IPS-20b (cell line): ENCODE measurements at regions not wholly inside any gene's neighbourhood (a gene's known extent, or its start where the extent isn't known, plus 50 kb on each side); places are given as distances from the start of the nearest gene placed in this dataset.
"Not testable (repeated sequence)": the region's sequence is repeated elsewhere in the genome, so short reads cannot be mapped to it uniquely, and the experiment has no call there.

ENCODE experiments used
- H3K27ac ChIP-seq: one replicate; pipeline ENCODE4 v1.5.1; 2013; ENCODE audit warnings: low read length
- H3K27me3 ChIP-seq: 2 replicates; pipeline ENCODE4 v1.6.1; 2013; ENCODE audit warnings: mild to moderate bottlenecking, low read length, inconsistent platforms; ENCODE audit not compliant: insufficient read depth
- H3K36me3 ChIP-seq: 2 replicates; pipeline ENCODE4 v1.6.1; 2013; ENCODE audit warnings: low read depth, mild to moderate bottlenecking, inconsistent platforms, low read length, moderate library complexity; ENCODE audit not compliant: insufficient read depth
- H3K4me1 ChIP-seq: 2 replicates; pipeline ENCODE4 v1.6.1; 2013; ENCODE audit warnings: mild to moderate bottlenecking, control low read depth, inconsistent platforms, low read length, moderate library complexity; ENCODE audit not compliant: insufficient read depth
- H3K4me3 ChIP-seq: 2 replicates; pipeline ENCODE4 v1.5.1; 2013; ENCODE audit warnings: mild to moderate bottlenecking, low read length, inconsistent platforms
- H3K9ac ChIP-seq: 2 replicates; pipeline ENCODE4 v1.6.1; 2013; ENCODE audit warnings: low read depth, mild to moderate bottlenecking, inconsistent platforms, low read length, moderate library complexity
- H3K9me3 ChIP-seq: 2 replicates; pipeline ENCODE4 v1.6.1; 2013; ENCODE audit warnings: mild to moderate bottlenecking, low read depth, low read length, inconsistent platforms; ENCODE audit not compliant: insufficient read depth

- H3K27me3 ChIP-seq, result no peaks in the 10 kb centered on the region
Observed at GRCh38 chr5:17067657-17068392, 131.7 kb upstream of the MYO10 start.

GRCh38 chr5:17069995-17070511, 134.0 kb upstream of the MYO10 start:
- H3K4me3 ChIP-seq, result no peak overlapping the region
- no peaks in the 10 kb centered on the region for H3K9me3 ChIP-seq
- H3K4me1 ChIP-seq, result no peaks in the 10 kb centered on the region
- H3K27ac ChIP-seq, result no peak overlapping the region
- H3K36me3 ChIP-seq, result no peaks in the 10 kb centered on the region
- no peak overlapping the region for H3K9ac ChIP-seq
- H3K27me3 ChIP-seq, result no peaks in the 10 kb centered on the region

More at GRCh38 chr5:17067657-17068392, 131.7 kb upstream of the MYO10 start:
- Histone ChIP-seq H3K9me3 (no peaks in the 10 kb centered on the region), H3K36me3 (no peaks in the 10 kb centered on the region), H3K9ac (no peak overlapping the region), H3K4me3 (no peak overlapping the region), H3K27ac (no peak overlapping the region), H3K4me1 (0 out of 2 replicates have a peak, but pooled peaks cover 2% of the 10 kb centered on the region)

- Histone ChIP-seq H3K9me3 (no peaks in the 10 kb centered on the region), H3K27me3 (no peaks in the 10 kb centered on the region), H3K27ac (no peak overlapping the region), H3K36me3 (no peaks in the 10 kb centered on the region), H3K9ac (no peak overlapping the region), H3K4me3 (no peak overlapping the region), H3K4me1 (no peaks in the 10 kb centered on the region)
Observed at GRCh38 chr5:17070647-17071046, 134.6 kb upstream of the MYO10 start.

- Histone ChIP-seq H3K36me3 (no peaks in the 10 kb centered on the region), H3K9me3 (no peaks in the 10 kb centered on the region), H3K27me3 (no peaks in the 10 kb centered on the region), H3K4me3 (no peak overlapping the region), H3K27ac (no peak overlapping the region), H3K4me1 (no peaks in the 10 kb centered on the region), H3K9ac (no peak overlapping the region)
Observed at GRCh38 chr5:17075236-17075635, 139.1 kb upstream of the MYO10 start.

GRCh38 chr5:17076272-17076671, 140.2 kb upstream of the MYO10 start:
- no peak overlapping the region for H3K9ac ChIP-seq

GRCh38 chr5:17077440-17078233, 139.8 kb upstream of the BASP1 start:
- no peak overlapping the region for H3K9ac ChIP-seq
- no peaks in the 10 kb centered on the region for H3K4me1 ChIP-seq
- H3K9me3 ChIP-seq, result no peaks in the 10 kb centered on the region
- H3K27me3 ChIP-seq, result no peaks in the 10 kb centered on the region
- H3K27ac ChIP-seq, result no peak overlapping the region
- H3K4me3 ChIP-seq, result no peak overlapping the region
- H3K36me3 ChIP-seq, result no peaks in the 10 kb centered on the region

More at GRCh38 chr5:17076272-17076671, 140.2 kb upstream of the MYO10 start:
- Histone ChIP-seq H3K36me3 (no peaks in the 10 kb centered on the region), H3K27ac (no peak overlapping the region), H3K4me1 (no peaks in the 10 kb centered on the region), H3K4me3 (no peak overlapping the region), H3K9me3 (no peaks in the 10 kb centered on the region), H3K27me3 (no peaks in the 10 kb centered on the region)

GRCh38 chr5:17079562-17079961, 137.9 kb upstream of the BASP1 start:
- no peaks in the 10 kb centered on the region for H3K9me3 ChIP-seq
- no peak overlapping the region for H3K9ac ChIP-seq
- no peaks in the 10 kb centered on the region for H3K4me1 ChIP-seq
- H3K4me3 ChIP-seq, result no peak overlapping the region
- H3K27me3 ChIP-seq, result no peaks in the 10 kb centered on the region
- no peak overlapping the region for H3K27ac ChIP-seq
- no peaks in the 10 kb centered on the region for H3K36me3 ChIP-seq

GRCh38 chr5:17080361-17080760, 137.1 kb upstream of the BASP1 start:
- Histone ChIP-seq H3K36me3 (no peaks in the 10 kb centered on the region), H3K4me3 (no peak overlapping the region), H3K27me3 (no peaks in the 10 kb centered on the region), H3K9ac (no peak overlapping the region), H3K4me1 (no peaks in the 10 kb centered on the region), H3K9me3 (no peaks in the 10 kb centered on the region), H3K27ac (no peak overlapping the region)

GRCh38 chr5:17081142-17081541, 136.3 kb upstream of the BASP1 start:
- Histone ChIP-seq H3K36me3 (no peaks in the 10 kb centered on the region), H3K27ac (no peak overlapping the region), H3K9me3 (no peaks in the 10 kb centered on the region), H3K4me3 (no peak overlapping the region), H3K9ac (no peak overlapping the region), H3K4me1 (no peaks in the 10 kb centered on the region), H3K27me3 (no peaks in the 10 kb centered on the region)

- H3K4me3 ChIP-seq, H3K9ac ChIP-seq, H3K9me3 ChIP-seq, H3K27ac ChIP-seq, H3K4me1 ChIP-seq, H3K27me3 ChIP-seq, H3K36me3 ChIP-seq: not testable (repeated sequence)
Observed at GRCh38 chr5:17083276-17083675, 134.2 kb upstream of the BASP1 start.

GRCh38 chr5:17087035-17087434, 130.4 kb upstream of the BASP1 start:
- no peak overlapping the region for H3K27ac ChIP-seq
- no peaks in the 10 kb centered on the region for H3K27me3 ChIP-seq
- H3K4me1 ChIP-seq, result no peaks in the 10 kb centered on the region
- H3K36me3 ChIP-seq, result no peaks in the 10 kb centered on the region
- no peaks in the 10 kb centered on the region for H3K9me3 ChIP-seq
- H3K9ac ChIP-seq, result no peak overlapping the region
- H3K4me3 ChIP-seq, result no peak overlapping the region

GRCh38 chr5:17088051-17088450, 129.4 kb upstream of the BASP1 start:
- Histone ChIP-seq H3K27me3 (no peaks in the 10 kb centered on the region), H3K9me3 (no peaks in the 10 kb centered on the region), H3K27ac (no peak overlapping the region), H3K9ac (no peak overlapping the region), H3K36me3 (no peaks in the 10 kb centered on the region), H3K4me1 (no peaks in the 10 kb centered on the region), H3K4me3 (no peak overlapping the region)
